Umbilical cord (tissue), 1 donor: ENCODE measurements at regions not wholly inside any gene's neighbourhood (a gene's known extent, or its start where the extent isn't known, plus 50 kb on each side); places are given as distances from the start of the nearest gene placed in this dataset.

Source experiments
- DNase-seq: peaks from one replicate; pipeline ENCODE4 v3.0.0-alpha.2; 2015; ENCODE audit warnings: low spot score

GRCh38 chr5:180411948-180412347 lies 58.8 kb upstream of the GFPT2 start:
- no peak for DNase-seq

GRCh38 chr5:180414176-180414575 lies 61.0 kb upstream of the GFPT2 start:
- DNase-seq, result no peak

- no peak for DNase-seq
These were observed 68.5 kb upstream of the GFPT2 start for GRCh38 chr5:180421672-180422071.

- no peak for DNase-seq
These were observed 70.0 kb upstream of the GFPT2 start for GRCh38 chr5:180423133-180423532.

GRCh38 chr5:180423598-180423997 lies 70.5 kb upstream of the GFPT2 start:
- no peak for DNase-seq

GRCh38 chr5:180424094-180424493 lies 70.1 kb upstream of the CNOT6 start:
- DNase-seq, result no peak

- DNase-seq, result no peak
These were observed 65.6 kb upstream of the CNOT6 start for GRCh38 chr5:180428598-180428997.

- no peak for DNase-seq
These were observed 62.2 kb upstream of the CNOT6 start for GRCh38 chr5:180431932-180432331.

GRCh38 chr5:180433032-180433422 lies 61.2 kb upstream of the CNOT6 start:
- no peak for DNase-seq

- DNase-seq, result no peak
These were observed 58.6 kb upstream of the CNOT6 start for GRCh38 chr5:180435594-180435993.

GRCh38 chr5:180436275-180436674 lies 57.9 kb upstream of the CNOT6 start:
- no peak for DNase-seq

- no peak for DNase-seq
These were observed 57.2 kb upstream of the CNOT6 start for GRCh38 chr5:180436936-180437335.

- no peak for DNase-seq
These were observed 56.8 kb upstream of the CNOT6 start for GRCh38 chr5:180437336-180437735.

- no peak for DNase-seq
These were observed 55.1 kb upstream of the CNOT6 start for GRCh38 chr5:180438785-180439780.

GRCh38 chr5:180439911-180440769 lies 54.0 kb upstream of the CNOT6 start:
- peak; percentile 26 for DNase-seq

- peak; percentile 9 for DNase-seq
These were observed 52.6 kb upstream of the CNOT6 start for GRCh38 chr5:180441564-180442051.
